GM12878 (cell line): ENCODE measurements at regions not wholly inside any gene's neighbourhood (a gene's known extent, or its start where the extent isn't known, plus 50 kb on each side); places are given as distances from the start of the nearest gene placed in this dataset.

ENCODE experiments used
- ATAC-seq: fragments of 200-7000 bp; cut with Tn5 transposase; 3 replicates; pipeline ENCODE4 v1.9.1; 2020; ENCODE audit warnings: mild to moderate bottlenecking, moderate library complexity
- BruUV-seq: library from RNA; stranded (reverse); fragments of 400-500 nt; replicated peaks from 2 replicates; lab custom pipeline; 2021; lab: Mats Ljungman, UMichigan
- CTCF ChIA-PET: fragments of 300-600 bp; sonication (Branson Sonifier 250); formaldehyde crosslinking; extraction: SDS; loops from one replicate; lab custom pipeline; 2021; ENCODE audit warnings: inconsistent platforms; lab: Yijun Ruan, JAX
- POLR2A ChIA-PET: fragments of 350-600 bp; formaldehyde crosslinking; extraction: SDS; loops from one replicate; lab custom pipeline; 2021; ENCODE audit warnings: inconsistent platforms; lab: Charles Lee
- RAD21 ChIA-PET: fragments of 300-600 bp; sonication (Branson Sonifier 250); formaldehyde crosslinking; loops from one replicate; lab custom pipeline; 2023; ENCODE audit warnings: antibody characterized with exemption; ENCODE audit not compliant: unreplicated experiment; lab: Charles Lee
- SMC1A ChIA-PET: fragments of 300-600 bp; sonication (Branson Sonifier 250); formaldehyde crosslinking; loops from one replicate; lab custom pipeline; 2023; ENCODE audit not compliant: unreplicated experiment, uncharacterized antibody; lab: Charles Lee
- DNase-seq: peaks from one replicate; pipeline ENCODE4 v3.0.0-alpha.2; 2011; ENCODE audit warnings: low read depth, low spot score
- FAIRE-seq: peaks from 3 replicates; lab custom pipeline; 2011; peaks lifted over from hg19 to GRCh38; lab: Jason Lieb, UNC
- H2AFZ ChIP-seq: 2 replicates; pipeline ENCODE4 v1.6.0; 2011; ENCODE audit warnings: low read depth, low read length, control low read depth; ENCODE audit not compliant: control insufficient read depth
- H3K27ac ChIP-seq: 2 replicates; pipeline ENCODE4 v1.5.1; 2011; ENCODE audit warnings: control low read depth; ENCODE audit not compliant: control insufficient read depth, insufficient read depth
- H3K27me3 ChIP-seq, 2 experiments: replicated peaks in 1 of 2; 2 replicates each; pipeline versions ENCODE4 v1.6.0 to v1.6.1; 2011; ENCODE audit warnings: low read length in 1 of 2; ENCODE audit not compliant: control insufficient read depth in 2 of 2, insufficient read depth in 2 of 2
- H3K36me3 ChIP-seq, 2 experiments: 2 replicates each; pipeline ENCODE4 v1.5.1; 2011; ENCODE audit warnings: low read length in 1 of 2; ENCODE audit not compliant: control insufficient read depth in 2 of 2, insufficient read depth in 2 of 2
- H3K4me1 ChIP-seq: 2 replicates; pipeline ENCODE4 v1.6.1; 2011; ENCODE audit warnings: mild to moderate bottlenecking, low read length, moderate library complexity, mixed read lengths; ENCODE audit not compliant: control insufficient read depth, insufficient read depth
- H3K4me2 ChIP-seq: 2 replicates; pipeline ENCODE4 v1.6.0; 2011; ENCODE audit warnings: control low read depth; ENCODE audit not compliant: control insufficient read depth, insufficient read depth
- H3K4me3 ChIP-seq: fragments of 200-600 bp; sonication (generic); 2 replicates; pipeline ENCODE4 v1.5.1; 2016
- H3K79me2 ChIP-seq: 2 replicates; pipeline ENCODE4 v1.6.0; 2011; ENCODE audit warnings: low read length; ENCODE audit not compliant: control insufficient read depth, insufficient read depth
- H3K9ac ChIP-seq: 2 replicates; pipeline ENCODE4 v1.8.0; 2011; ENCODE audit warnings: low read length, control low read depth, mixed read lengths; ENCODE audit not compliant: control insufficient read depth, insufficient read depth
- H3K9me3 ChIP-seq: replicated peaks from 3 replicates; pipeline ENCODE4 v1.5.1; 2011; ENCODE audit warnings: mild to moderate bottlenecking, low read length; ENCODE audit not compliant: control insufficient read depth, insufficient read depth
- H4K20me1 ChIP-seq: 2 replicates; pipeline ENCODE4 v1.6.0; 2011; ENCODE audit not compliant: control insufficient read depth, insufficient read depth
- ATF7 ChIP-seq: fragments of 450-650 bp; IDR thresholded peaks from 2 replicates; pipeline ENCODE4 v1.6.1; 2016; ENCODE audit warnings: low read depth, mild to moderate bottlenecking
- BMI1 ChIP-seq: fragments of 450-650 bp; IDR thresholded peaks from 2 replicates; pipeline ENCODE4 v1.6.1; 2016; ENCODE audit warnings: mild to moderate bottlenecking, moderate library complexity, borderline replicate concordance
- BRCA1 ChIP-seq: IDR thresholded peaks from 2 replicates; pipeline ENCODE4 v1.6.1; 2011; ENCODE audit warnings: low read depth, low read length, improper control_type of control experiment
- CHD1 ChIP-seq: IDR thresholded peaks from 2 replicates; pipeline ENCODE4 v1.6.1; 2012; ENCODE audit warnings: low read depth, low read length, improper control_type of control experiment
- EGR1 ChIP-seq, 2 experiments: IDR thresholded peaks; 1 replicate in 1 of 2; 2 replicates in 1 of 2; pipeline ENCODE4 v1.6.1; 2011 to 2012; ENCODE audit warnings: low read depth in 2 of 2, low read length in 2 of 2, borderline replicate concordance in 1 of 2, mild to moderate bottlenecking in 1 of 2, moderate library complexity in 1 of 2
- EZH2 ChIP-seq: IDR thresholded peaks from 2 replicates; pipeline ENCODE4 v1.6.1; 2012; ENCODE audit warnings: low read depth, mild to moderate bottlenecking, control low read depth, inconsistent platforms, low read length, borderline replicate concordance; ENCODE audit not compliant: control insufficient read depth
- FOXM1 ChIP-seq: IDR thresholded peaks from 2 replicates; pipeline ENCODE4 v1.6.1; 2012; ENCODE audit warnings: low read depth, mild to moderate bottlenecking, inconsistent platforms, low read length, moderate library complexity
- HDGF ChIP-seq: fragments of 450-650 bp; IDR thresholded peaks from 2 replicates; pipeline ENCODE4 v1.6.1; 2016; ENCODE audit warnings: antibody characterized with exemption
- JUND ChIP-seq: IDR thresholded peaks from 2 replicates; pipeline ENCODE4 v1.6.1; 2012; ENCODE audit warnings: low read depth, mild to moderate bottlenecking, low read length, improper control_type of control experiment, moderate library complexity
- KDM1A ChIP-seq: fragments of 200-600 bp; sonication (generic); IDR thresholded peaks from 2 replicates; pipeline ENCODE4 v1.6.1; 2016; ENCODE audit warnings: borderline replicate concordance
- MEF2A ChIP-seq: IDR thresholded peaks from 2 replicates; pipeline ENCODE4 v1.6.1; 2011; ENCODE audit warnings: low read depth, mild to moderate bottlenecking, low read length, moderate library complexity; ENCODE audit not compliant: insufficient read depth
- SMC3 ChIP-seq: IDR thresholded peaks from 2 replicates; pipeline ENCODE4 v1.6.1; 2011; ENCODE audit warnings: low read length, improper control_type of control experiment, borderline replicate concordance
- STAT1 ChIP-seq: fragments of 450-650 bp; conservative IDR thresholded peaks from 2 replicates; pipeline ENCODE4 v1.6.1; 2014; ENCODE audit warnings: antibody characterized with exemption, mild to moderate bottlenecking
- SUPT20H ChIP-seq: IDR thresholded peaks from 2 replicates; pipeline ENCODE4 v1.6.1; 2011; ENCODE audit warnings: low read depth, mild to moderate bottlenecking, low read length, moderate library complexity, borderline replicate concordance; ENCODE audit not compliant: control insufficient read depth
- ZSCAN29 ChIP-seq: fragments of 450-650 bp; IDR thresholded peaks from 2 replicates; pipeline ENCODE4 v1.6.1; 2017; ENCODE audit warnings: mild to moderate bottlenecking, moderate library complexity
- WGBS: methylation state at CpG from one replicate; pipeline ENCODE4 v1.1.6; 2016; ENCODE audit warnings: low lambda C conversion rate; ENCODE audit not compliant: insufficient replicate concordance, insufficient coverage; ENCODE audit errors: missing lambda C conversion rate; 5-methylcytosine and 5-hydroxymethylcytosine counted together
- in situ Hi-C: fragments of 300-500 bp; cut with MboI; formaldehyde crosslinking; loops from 9 replicates; pipeline ENCODE4 v1.14.3; 2018; ENCODE audit warnings: mixed read lengths
- intact Hi-C: fragments of 100-400 bp; cut with micrococcal nuclease; formaldehyde crosslinking; loops from one replicate; pipeline ENCODE4 v1.14.2; 2022; ENCODE audit not compliant: unreplicated experiment
- TF ChIP-seq, protein P1 (sequence below): fragments of 150-350 bp; IDR thresholded peaks from 2 replicates; pipeline ENCODE4 v1.6.1; 2016; ENCODE audit warnings: low read depth, low read length
- TF ChIP-seq, protein P2 (sequence below): fragments of 450-650 bp; IDR thresholded peaks from 2 replicates; pipeline ENCODE4 v1.6.1; 2017; ENCODE audit warnings: mild to moderate bottlenecking, low read depth, inconsistent platforms; ENCODE audit not compliant: poor library complexity, severe bottlenecking
- TF ChIP-seq, protein P3 (sequence below): fragments of 450-650 bp; IDR thresholded peaks from 2 replicates; pipeline ENCODE4 v1.6.1; 2017; ENCODE audit warnings: mild to moderate bottlenecking

DNA sequence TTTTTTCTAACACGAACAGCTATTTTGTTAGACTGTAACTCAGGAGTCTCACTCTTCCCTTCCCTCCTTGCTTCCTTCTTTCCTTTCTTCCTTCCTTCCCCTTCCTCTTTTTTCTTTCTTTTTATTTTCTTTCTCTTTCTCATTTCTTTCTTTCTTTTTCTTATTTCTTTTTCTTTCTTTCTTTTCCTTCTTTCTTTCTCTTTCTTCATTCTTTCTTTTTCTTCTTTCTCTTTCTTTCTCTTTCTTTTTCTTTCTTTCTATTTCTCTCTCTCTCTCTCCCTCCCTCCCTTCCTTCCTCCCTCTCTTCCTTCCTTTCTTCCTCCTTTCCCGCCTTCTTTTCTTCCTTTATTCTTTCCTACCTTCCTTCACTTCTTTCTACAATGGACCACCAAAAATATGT, 1443.0 kb upstream of the LRRTM3 start:
- H3K9ac ChIP-seq, result no peak overlapping the region
- no peak for FAIRE-seq
- BruUV-seq, result no TSS peak
- H3K4me1 ChIP-seq, result no peaks in the 10 kb centered on the region
- ATAC-seq, result no peak
- H3K4me3 ChIP-seq, result no peak overlapping the region
- no peak overlapping the region for H3K4me2 ChIP-seq
- H4K20me1 ChIP-seq, result no peaks in the 10 kb centered on the region
- no peaks in the 10 kb centered on the region for H3K79me2 ChIP-seq
- H3K27ac ChIP-seq, result no peak overlapping the region
- no peaks in the 10 kb centered on the region for H3K27me3 ChIP-seq
- intact Hi-C loops, result no loop called here
- ChIA-PET POLR2A (no interaction called here), CTCF (no interaction called here), RAD21 (no interaction called here), SMC1A (interaction anchor here (1.0 to 1.1 kb wide), 2 partner anchors 9 to 19 kb away, joined by 3 read pairs; no protein-coding TSS in a partner anchor)
- no peak for TF ChIP-seq MEF2A
- TF ChIP-seq ATF7, result no peak
- no peak for TF ChIP-seq SUPT20H
- TF ChIP-seq, protein P1, sequence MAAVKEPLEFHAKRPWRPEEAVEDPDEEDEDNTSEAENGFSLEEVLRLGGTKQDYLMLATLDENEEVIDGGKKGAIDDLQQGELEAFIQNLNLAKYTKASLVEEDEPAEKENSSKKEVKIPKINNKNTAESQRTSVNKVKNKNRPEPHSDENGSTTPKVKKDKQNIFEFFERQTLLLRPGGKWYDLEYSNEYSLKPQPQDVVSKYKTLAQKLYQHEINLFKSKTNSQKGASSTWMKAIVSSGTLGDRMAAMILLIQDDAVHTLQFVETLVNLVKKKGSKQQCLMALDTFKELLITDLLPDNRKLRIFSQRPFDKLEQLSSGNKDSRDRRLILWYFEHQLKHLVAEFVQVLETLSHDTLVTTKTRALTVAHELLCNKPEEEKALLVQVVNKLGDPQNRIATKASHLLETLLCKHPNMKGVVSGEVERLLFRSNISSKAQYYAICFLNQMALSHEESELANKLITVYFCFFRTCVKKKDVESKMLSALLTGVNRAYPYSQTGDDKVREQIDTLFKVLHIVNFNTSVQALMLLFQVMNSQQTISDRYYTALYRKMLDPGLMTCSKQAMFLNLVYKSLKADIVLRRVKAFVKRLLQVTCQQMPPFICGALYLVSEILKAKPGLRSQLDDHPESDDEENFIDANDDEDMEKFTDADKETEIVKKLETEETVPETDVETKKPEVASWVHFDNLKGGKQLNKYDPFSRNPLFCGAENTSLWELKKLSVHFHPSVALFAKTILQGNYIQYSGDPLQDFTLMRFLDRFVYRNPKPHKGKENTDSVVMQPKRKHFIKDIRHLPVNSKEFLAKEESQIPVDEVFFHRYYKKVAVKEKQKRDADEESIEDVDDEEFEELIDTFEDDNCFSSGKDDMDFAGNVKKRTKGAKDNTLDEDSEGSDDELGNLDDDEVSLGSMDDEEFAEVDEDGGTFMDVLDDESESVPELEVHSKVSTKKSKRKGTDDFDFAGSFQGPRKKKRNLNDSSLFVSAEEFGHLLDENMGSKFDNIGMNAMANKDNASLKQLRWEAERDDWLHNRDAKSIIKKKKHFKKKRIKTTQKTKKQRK, result no peak
- no peak for TF ChIP-seq BRCA1
- TF ChIP-seq STAT1, result no peak
- TF ChIP-seq JUND, result no peak
- TF ChIP-seq BMI1, result no peak
- TF ChIP-seq EGR1 (IDR thresholded peaks at IDR 0.05; ENCODE audit: borderline replicate concordance in 1 of 2, low read depth in 2 of 2, low read length in 2 of 2), result no peak
- TF ChIP-seq, protein P2, sequence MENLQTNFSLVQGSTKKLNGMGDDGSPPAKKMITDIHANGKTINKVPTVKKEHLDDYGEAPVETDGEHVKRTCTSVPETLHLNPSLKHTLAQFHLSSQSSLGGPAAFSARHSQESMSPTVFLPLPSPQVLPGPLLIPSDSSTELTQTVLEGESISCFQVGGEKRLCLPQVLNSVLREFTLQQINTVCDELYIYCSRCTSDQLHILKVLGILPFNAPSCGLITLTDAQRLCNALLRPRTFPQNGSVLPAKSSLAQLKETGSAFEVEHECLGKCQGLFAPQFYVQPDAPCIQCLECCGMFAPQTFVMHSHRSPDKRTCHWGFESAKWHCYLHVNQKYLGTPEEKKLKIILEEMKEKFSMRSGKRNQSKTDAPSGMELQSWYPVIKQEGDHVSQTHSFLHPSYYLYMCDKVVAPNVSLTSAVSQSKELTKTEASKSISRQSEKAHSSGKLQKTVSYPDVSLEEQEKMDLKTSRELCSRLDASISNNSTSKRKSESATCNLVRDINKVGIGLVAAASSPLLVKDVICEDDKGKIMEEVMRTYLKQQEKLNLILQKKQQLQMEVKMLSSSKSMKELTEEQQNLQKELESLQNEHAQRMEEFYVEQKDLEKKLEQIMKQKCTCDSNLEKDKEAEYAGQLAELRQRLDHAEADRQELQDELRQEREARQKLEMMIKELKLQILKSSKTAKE, result no peak
- TF ChIP-seq ZSCAN29, result no peak
- no peak for TF ChIP-seq SMC3
- TF ChIP-seq CHD1, result no peak
- no peak for TF ChIP-seq FOXM1
- no peak for TF ChIP-seq KDM1A
- no peak for TF ChIP-seq EZH2
- TF ChIP-seq HDGF, result no peak
- TF ChIP-seq, protein P3, sequence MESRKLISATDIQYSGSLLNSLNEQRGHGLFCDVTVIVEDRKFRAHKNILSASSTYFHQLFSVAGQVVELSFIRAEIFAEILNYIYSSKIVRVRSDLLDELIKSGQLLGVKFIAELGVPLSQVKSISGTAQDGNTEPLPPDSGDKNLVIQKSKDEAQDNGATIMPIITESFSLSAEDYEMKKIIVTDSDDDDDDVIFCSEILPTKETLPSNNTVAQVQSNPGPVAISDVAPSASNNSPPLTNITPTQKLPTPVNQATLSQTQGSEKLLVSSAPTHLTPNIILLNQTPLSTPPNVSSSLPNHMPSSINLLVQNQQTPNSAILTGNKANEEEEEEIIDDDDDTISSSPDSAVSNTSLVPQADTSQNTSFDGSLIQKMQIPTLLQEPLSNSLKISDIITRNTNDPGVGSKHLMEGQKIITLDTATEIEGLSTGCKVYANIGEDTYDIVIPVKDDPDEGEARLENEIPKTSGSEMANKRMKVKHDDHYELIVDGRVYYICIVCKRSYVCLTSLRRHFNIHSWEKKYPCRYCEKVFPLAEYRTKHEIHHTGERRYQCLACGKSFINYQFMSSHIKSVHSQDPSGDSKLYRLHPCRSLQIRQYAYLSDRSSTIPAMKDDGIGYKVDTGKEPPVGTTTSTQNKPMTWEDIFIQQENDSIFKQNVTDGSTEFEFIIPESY, result no peak
- H3K36me3 ChIP-seq, result no peaks in the 10 kb centered on the region
- H3K9me3 ChIP-seq, result no peaks in the 10 kb centered on the region
- H2AFZ ChIP-seq, result no peak overlapping the region
- in situ Hi-C loops, result no loop called here
- DNase-seq, result no peak
- 22% methylated on average over 2 of the region's 2 CpGs for WGBS
